ENCODE measurements at regions not wholly inside any gene's neighbourhood (a gene's known extent, or its start where the extent isn't known, plus 50 kb on each side); places are given as distances from the start of the nearest gene placed in this dataset.
A peak's percentile ranks its signal among the peaks of the same experiment; 100 is the strongest.

DNA sequence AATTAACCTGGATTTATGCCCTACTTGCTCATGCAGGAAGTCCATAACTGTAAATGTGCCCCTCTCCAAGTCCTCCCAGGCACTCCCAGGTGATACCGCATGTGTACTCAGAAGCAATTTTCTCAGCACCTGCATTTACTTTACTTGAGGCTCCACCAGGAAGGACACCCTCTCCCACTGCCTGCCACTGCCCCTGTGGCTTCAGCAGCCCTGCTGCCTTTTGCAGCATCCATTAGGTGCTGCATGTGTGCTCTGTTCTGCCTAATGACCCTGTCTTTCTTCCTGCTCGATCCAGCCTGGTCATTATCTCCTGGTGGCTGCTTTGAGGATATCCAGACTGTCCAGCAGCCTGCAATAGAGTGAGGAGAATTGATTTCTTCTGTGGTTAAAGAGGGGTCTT is 107.6 kb upstream of the SEMA6D start:
- POLR2A ChIA-PET (ENCODE audit: partially characterized antibody) = no interaction called here
- H3K4me3 ChIP-seq (ENCODE audit: extremely low read depth in 1 of 4, insufficient read depth in 2 of 4, low read depth in 3 of 4, low read length in 4 of 4) = no peak overlapping the region
- no peaks in the 10 kb centered on the region for H3K27me3 ChIP-seq (replicated peaks in 1 of 4; ENCODE audit: control insufficient read depth in 3 of 4, extremely low read depth in 1 of 4, insufficient read depth in 3 of 4, low read length in 3 of 4)
- no peak overlapping the region for H2BK12ac ChIP-seq (ENCODE audit: low read depth, low read length)
- TF ChIP-seq KDM1A (IDR thresholded peaks at IDR 0.05; ENCODE audit: borderline replicate concordance, low read length) = no peak
- TF ChIP-seq, protein P1, sequence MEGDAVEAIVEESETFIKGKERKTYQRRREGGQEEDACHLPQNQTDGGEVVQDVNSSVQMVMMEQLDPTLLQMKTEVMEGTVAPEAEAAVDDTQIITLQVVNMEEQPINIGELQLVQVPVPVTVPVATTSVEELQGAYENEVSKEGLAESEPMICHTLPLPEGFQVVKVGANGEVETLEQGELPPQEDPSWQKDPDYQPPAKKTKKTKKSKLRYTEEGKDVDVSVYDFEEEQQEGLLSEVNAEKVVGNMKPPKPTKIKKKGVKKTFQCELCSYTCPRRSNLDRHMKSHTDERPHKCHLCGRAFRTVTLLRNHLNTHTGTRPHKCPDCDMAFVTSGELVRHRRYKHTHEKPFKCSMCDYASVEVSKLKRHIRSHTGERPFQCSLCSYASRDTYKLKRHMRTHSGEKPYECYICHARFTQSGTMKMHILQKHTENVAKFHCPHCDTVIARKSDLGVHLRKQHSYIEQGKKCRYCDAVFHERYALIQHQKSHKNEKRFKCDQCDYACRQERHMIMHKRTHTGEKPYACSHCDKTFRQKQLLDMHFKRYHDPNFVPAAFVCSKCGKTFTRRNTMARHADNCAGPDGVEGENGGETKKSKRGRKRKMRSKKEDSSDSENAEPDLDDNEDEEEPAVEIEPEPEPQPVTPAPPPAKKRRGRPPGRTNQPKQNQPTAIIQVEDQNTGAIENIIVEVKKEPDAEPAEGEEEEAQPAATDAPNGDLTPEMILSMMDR (IDR thresholded peaks at IDR 0.05; ENCODE audit: control extremely low read depth in 1 of 3, insufficient read depth in 1 of 3, low read depth in 1 of 3, low read length in 3 of 3) = peak in 1 of 3 experiments; percentile 2; a peak in 1 of 4 replicates
- H3K18ac ChIP-seq (ENCODE audit: extremely low read depth, low read length) = no peak overlapping the region
- no peak overlapping the region for H3K14ac ChIP-seq (ENCODE audit: insufficient read length)
- H2AFZ ChIP-seq (ENCODE audit: low read length) = no peak overlapping the region
- H4K20me1 ChIP-seq (replicated peaks in 1 of 2; ENCODE audit: control insufficient read depth in 1 of 2, insufficient read depth in 2 of 2, low read length in 2 of 2) = no peaks in the 10 kb centered on the region
- H3K79me1 ChIP-seq (ENCODE audit: low read depth, low read length) = no peaks in the 10 kb centered on the region
- H3K4ac ChIP-seq (replicated peaks; ENCODE audit: insufficient read length, low read depth, low read length) = no peak overlapping the region
- no peaks in the 10 kb centered on the region; a peak in 1 of 7 replicates for H3K4me1 ChIP-seq (replicated peaks in 1 of 4; ENCODE audit: control insufficient read depth in 3 of 4, insufficient read depth in 4 of 4, low read length in 3 of 4)
- H3K27ac ChIP-seq (ENCODE audit: low read depth, low read length) = no peak overlapping the region
- H4K91ac ChIP-seq (replicated peaks; ENCODE audit: insufficient read length, low read length) = no peak overlapping the region
- H4K5ac ChIP-seq (ENCODE audit: insufficient read length, low read depth, low read length) = no peak overlapping the region
- no peak overlapping the region for H2BK20ac ChIP-seq (ENCODE audit: low read length)
- WGBS, 2 experiments (ENCODE audit: extremely low coverage in 1 of 2, insufficient coverage in 1 of 2, insufficient read length in 1 of 2, insufficient replicate concordance in 2 of 2, low coverage in 1 of 2, low lambda C conversion rate in 2 of 2, missing lambda C conversion rate in 1 of 2) = 97% methylated on average over 2 of the region's 2 CpGs; no CpG with 5 or more reads in 1 of the 2 experiments
- H2BK5ac ChIP-seq (ENCODE audit: low read depth, low read length) = no peak overlapping the region
- no peak for FAIRE-seq
- no peak overlapping the region for H2BK15ac ChIP-seq (ENCODE audit: low read length)
- no peak overlapping the region for H2BK120ac ChIP-seq (replicated peaks; ENCODE audit: low read depth, low read length)
- H4K8ac ChIP-seq (ENCODE audit: extremely low read depth, insufficient read depth, low read length) = no peak overlapping the region
- no peaks in the 10 kb centered on the region for H3K36me3 ChIP-seq (ENCODE audit: control insufficient read depth in 2 of 4, insufficient read depth in 4 of 4, low read length in 3 of 4)
- H3K56ac ChIP-seq (replicated peaks; ENCODE audit: insufficient read length, low read depth, low read length) = no peak overlapping the region
- no peak overlapping the region for H3K23ac ChIP-seq (ENCODE audit: insufficient read length)
- no peaks in the 10 kb centered on the region for H3K23me2 ChIP-seq (ENCODE audit: low read depth, low read length)
- H3K4me2 ChIP-seq (ENCODE audit: insufficient read depth in 1 of 2, low read depth in 2 of 2, low read length in 2 of 2) = no peak overlapping the region
- H3K9ac ChIP-seq (replicated peaks in 1 of 4; ENCODE audit: extremely low read depth in 1 of 4, low read depth in 3 of 4, low read length in 3 of 4) = no peak overlapping the region
- H3K9me3 ChIP-seq (ENCODE audit: insufficient read depth in 2 of 2, low read depth in 1 of 2, low read length in 1 of 2) = no peaks in the 10 kb centered on the region
- DNase-seq (ENCODE audit: low read depth in 1 of 2, low spot score in 2 of 2) = no peak
- no peak overlapping the region for H2AK5ac ChIP-seq (ENCODE audit: low read depth, low read length)
- CTCF ChIA-PET (ENCODE audit: partially characterized antibody) = interaction anchor here (0.6 to 1.5 kb wide), 2 partner anchors 98 to 641 kb away, joined by 3 read pairs; no protein-coding TSS in a partner anchor
- no peaks in the 10 kb centered on the region for H3K79me2 ChIP-seq (ENCODE audit: control insufficient read depth in 1 of 2, insufficient read depth in 2 of 2, low read length in 2 of 2)

Data from H1 (cell line).